ENCODE measurements at regions not wholly inside any gene's neighbourhood (a gene's known extent, or its start where the extent isn't known, plus 50 kb on each side); places are given as distances from the start of the nearest gene placed in this dataset.

- H3K36me3 ChIP-seq: no peaks in the 10 kb centered on the region
- no peak for TF ChIP-seq CTCF (IDR thresholded peaks at IDR 0.05)
- no peak overlapping the region for H3K27ac ChIP-seq
- ATAC-seq (ENCODE audit: insufficient number of reproducible peaks, low FRiP score, low read depth): no peak
- H3K4me1 ChIP-seq (ENCODE audit: control insufficient read depth in 1 of 2, low read depth in 2 of 2): no peaks in the 10 kb centered on the region
- no peaks in the 10 kb centered on the region for H3K9me3 ChIP-seq
- no peak for DNase-seq (ENCODE audit: low spot score)
- no peak overlapping the region for H3K4me3 ChIP-seq
- no peaks in the 10 kb centered on the region for H3K27me3 ChIP-seq (replicated peaks; ENCODE audit: insufficient read depth)
These were observed 516.9 kb downstream of the SLC16A7 start for GRCh38 chr12:60112763-60113162.

GRCh38 chr12:60114169-60114568 is 518.3 kb downstream of the SLC16A7 start:
- TF ChIP-seq CTCF (IDR thresholded peaks at IDR 0.05): no peak
- Histone ChIP-seq H3K27ac (no peak overlapping the region), H3K36me3 (no peaks in the 10 kb centered on the region), H3K4me3 (no peak overlapping the region), H3K9me3 (no peaks in the 10 kb centered on the region), H3K4me1 (ENCODE audit: control insufficient read depth in 1 of 2, low read depth in 2 of 2) (no peaks in the 10 kb centered on the region), H3K27me3 (replicated peaks; ENCODE audit: insufficient read depth) (no peaks in the 10 kb centered on the region)
- ATAC-seq (ENCODE audit: insufficient number of reproducible peaks, low FRiP score, low read depth) (no peak), DNase-seq (ENCODE audit: low spot score) (no peak)

GRCh38 chr12:60119327-60119726 is 523.5 kb downstream of the SLC16A7 start:
- no peaks in the 10 kb centered on the region for H3K4me1 ChIP-seq (ENCODE audit: control insufficient read depth in 1 of 2, low read depth in 2 of 2)
- DNase-seq (ENCODE audit: low spot score) (no peak), ATAC-seq (ENCODE audit: insufficient number of reproducible peaks, low FRiP score, low read depth) (no peak)
- H3K4me3 ChIP-seq: no peak overlapping the region
- no peaks in the 10 kb centered on the region for H3K27me3 ChIP-seq (replicated peaks; ENCODE audit: insufficient read depth)
- H3K9me3 ChIP-seq: no peaks in the 10 kb centered on the region
- TF ChIP-seq CTCF (IDR thresholded peaks at IDR 0.05): no peak
- no peak overlapping the region for H3K27ac ChIP-seq
- H3K36me3 ChIP-seq: no peaks in the 10 kb centered on the region

- H3K36me3 ChIP-seq: no peaks in the 10 kb centered on the region
- no peaks in the 10 kb centered on the region for H3K9me3 ChIP-seq
- no peak overlapping the region for H3K27ac ChIP-seq
- H3K27me3 ChIP-seq (replicated peaks; ENCODE audit: insufficient read depth): no peaks in the 10 kb centered on the region
- no peak overlapping the region for H3K4me3 ChIP-seq
- DNase-seq (ENCODE audit: low spot score) (no peak), ATAC-seq (ENCODE audit: insufficient number of reproducible peaks, low FRiP score, low read depth) (no peak)
- no peak for TF ChIP-seq CTCF (IDR thresholded peaks at IDR 0.05)
- no peaks in the 10 kb centered on the region for H3K4me1 ChIP-seq (ENCODE audit: control insufficient read depth in 1 of 2, low read depth in 2 of 2)
These were observed 524.4 kb downstream of the SLC16A7 start for GRCh38 chr12:60120199-60120598.

GRCh38 chr12:60123557-60123956 is 527.7 kb downstream of the SLC16A7 start:
- no peaks in the 10 kb centered on the region for H3K36me3 ChIP-seq
- ATAC-seq (ENCODE audit: insufficient number of reproducible peaks, low FRiP score, low read depth) (no peak), DNase-seq (ENCODE audit: low spot score) (no peak)
- no peak overlapping the region for H3K4me3 ChIP-seq
- H3K27ac ChIP-seq: no peak overlapping the region
- no peak for TF ChIP-seq CTCF (IDR thresholded peaks at IDR 0.05)
- H3K27me3 ChIP-seq (replicated peaks; ENCODE audit: insufficient read depth): no peaks in the 10 kb centered on the region
- H3K9me3 ChIP-seq: no peaks in the 10 kb centered on the region
- no peaks in the 10 kb centered on the region for H3K4me1 ChIP-seq (ENCODE audit: control insufficient read depth in 1 of 2, low read depth in 2 of 2)

Data from thoracic aorta (tissue), 2 donors.